Effector memory CD8-positive, alpha-beta T cell (primary cell): ENCODE measurements at regions not wholly inside any gene's neighbourhood (a gene's known extent, or its start where the extent isn't known, plus 50 kb on each side); places are given as distances from the start of the nearest gene placed in this dataset.
"Not testable (repeated sequence)": the region's sequence is repeated elsewhere in the genome, so short reads cannot be mapped to it uniquely, and the experiment has no call there.

Experiments used
- ATAC-seq: fragments of 150-1000 bp; cut with Tn5 transposase; replicated peaks from 2 replicates; pipeline ENCODE4 v1.10.0; 2021; ENCODE audit warnings: mild to moderate bottlenecking, moderate library complexity
- DNase-seq, 3 experiments: peaks; one replicate each; pipeline ENCODE4 v3.0.0; 2021
- H3K27ac Mint-ChIP-seq, 2 donors: one replicate each; pipeline ENCODE4 v1.8.0; 2022; ENCODE audit warnings: mild to moderate bottlenecking in 2 of 2, mixed read lengths in 2 of 2, moderate library complexity in 2 of 2
- H3K27me3 Mint-ChIP-seq, 2 donors: one replicate each; pipeline ENCODE4 v1.8.0; 2022; ENCODE audit warnings: mixed read lengths in 2 of 2
- H3K36me3 Mint-ChIP-seq: one replicate; pipeline ENCODE4 v1.8.0; 2022; ENCODE audit warnings: mild to moderate bottlenecking, moderate library complexity, mixed read lengths; ENCODE audit not compliant: insufficient read depth
- H3K4me1 Mint-ChIP-seq, 2 donors: one replicate each; pipeline ENCODE4 v1.8.0; 2022; ENCODE audit warnings: low read depth in 2 of 2, mixed read lengths in 2 of 2
- H3K4me3 Mint-ChIP-seq, 2 donors: one replicate each; pipeline ENCODE4 v1.8.0; 2022; ENCODE audit warnings: mild to moderate bottlenecking in 2 of 2, mixed read lengths in 2 of 2, moderate library complexity in 2 of 2
- H3K9me3 Mint-ChIP-seq, 2 donors: one replicate each; pipeline ENCODE4 v1.8.0; 2022; ENCODE audit warnings: mixed read lengths in 2 of 2

DNA sequence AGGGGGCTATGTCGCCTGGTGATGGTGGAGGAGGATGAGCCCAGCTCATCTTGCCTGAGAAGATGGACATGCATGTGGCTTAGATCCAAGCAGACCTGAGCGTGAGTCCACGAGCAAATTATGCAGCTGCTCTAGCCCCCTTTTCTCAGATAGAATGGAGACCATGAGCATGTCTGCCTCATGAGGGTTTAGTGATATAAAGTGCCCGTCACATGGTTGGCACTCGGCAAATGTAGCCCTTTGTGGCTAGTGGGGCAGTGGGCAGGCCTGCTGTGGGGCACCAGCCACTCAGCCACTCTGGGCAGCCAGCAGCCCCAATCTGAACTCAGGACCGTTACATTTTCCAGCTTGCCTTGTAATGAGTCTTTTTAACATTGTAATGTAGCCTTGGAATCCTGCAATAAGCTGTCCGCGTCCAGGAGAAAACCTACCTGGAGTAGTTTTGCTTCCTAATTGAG, 92.1 kb upstream of the HS6ST1 start:
- H3K4me1 Mint-ChIP-seq = peaks cover 0 to 3% of the 10 kb centered on the region in 2 donors
- H3K4me3 Mint-ChIP-seq = no peak overlapping the region
- ATAC-seq (no peak), DNase-seq (no peak)
- H3K27ac Mint-ChIP-seq = no peak overlapping the region
- no peaks in the 10 kb centered on the region for H3K9me3 Mint-ChIP-seq
- H3K27me3 Mint-ChIP-seq = peaks cover 41 to 50% of the 10 kb centered on the region in 2 donors
- H3K36me3 Mint-ChIP-seq = no peaks in the 10 kb centered on the region

GRCh38 chr2:128411431-128411830, 92.8 kb upstream of the HS6ST1 start:
- H3K27ac Mint-ChIP-seq = no peak overlapping the region
- H3K36me3 Mint-ChIP-seq = no peaks in the 10 kb centered on the region
- no peak for ATAC-seq
- H3K4me1 Mint-ChIP-seq = peaks cover 0 to 3% of the 10 kb centered on the region in 2 donors
- no peak for DNase-seq
- H3K9me3 Mint-ChIP-seq = no peaks in the 10 kb centered on the region
- peaks cover 34 to 50% of the 10 kb centered on the region in 2 donors for H3K27me3 Mint-ChIP-seq
- H3K4me3 Mint-ChIP-seq = no peak overlapping the region

DNA sequence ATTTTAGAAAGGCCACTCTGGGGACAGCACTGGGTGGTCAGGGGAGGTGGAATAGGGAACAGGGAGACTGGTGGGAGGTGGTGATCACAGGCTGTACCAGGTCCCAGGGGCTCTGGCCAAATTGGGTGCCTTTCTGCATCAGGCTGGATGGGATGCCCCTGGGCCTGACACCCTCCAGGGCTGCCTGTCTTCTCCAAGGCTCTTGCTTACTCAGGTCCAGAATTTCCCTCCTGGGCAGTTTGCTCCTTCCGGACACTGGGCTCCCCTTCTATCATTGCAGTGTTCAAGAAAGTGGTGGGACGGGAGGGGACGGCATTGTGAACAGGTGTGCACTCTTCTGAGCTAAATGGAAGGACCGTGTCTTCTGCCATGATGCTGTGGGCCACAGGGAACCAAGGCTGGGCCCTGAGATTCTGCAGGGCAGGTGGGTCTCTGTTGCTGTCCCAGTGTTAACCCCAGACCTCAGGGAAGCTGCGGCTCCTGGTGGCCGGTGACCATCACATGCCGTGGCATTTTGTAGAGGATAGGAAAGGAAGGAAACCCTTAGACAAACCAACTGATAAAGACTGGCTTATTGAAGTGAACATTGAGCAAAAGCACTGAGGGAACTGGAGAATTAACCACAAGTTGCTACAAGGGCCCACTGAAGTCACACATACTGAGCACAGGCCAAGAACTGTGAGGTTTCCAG, 93.7 kb upstream of the HS6ST1 start:
- DNase-seq = no peak
- no peak overlapping the region for H3K27ac Mint-ChIP-seq
- no peaks in the 10 kb centered on the region for H3K9me3 Mint-ChIP-seq
- H3K27me3 Mint-ChIP-seq = peaks cover 28 to 43% of the 10 kb centered on the region in 2 donors
- ATAC-seq = no peak
- peaks cover 0 to 3% of the 10 kb centered on the region in 2 donors for H3K4me1 Mint-ChIP-seq
- H3K4me3 Mint-ChIP-seq = no peak overlapping the region
- H3K36me3 Mint-ChIP-seq = no peaks in the 10 kb centered on the region

DNA sequence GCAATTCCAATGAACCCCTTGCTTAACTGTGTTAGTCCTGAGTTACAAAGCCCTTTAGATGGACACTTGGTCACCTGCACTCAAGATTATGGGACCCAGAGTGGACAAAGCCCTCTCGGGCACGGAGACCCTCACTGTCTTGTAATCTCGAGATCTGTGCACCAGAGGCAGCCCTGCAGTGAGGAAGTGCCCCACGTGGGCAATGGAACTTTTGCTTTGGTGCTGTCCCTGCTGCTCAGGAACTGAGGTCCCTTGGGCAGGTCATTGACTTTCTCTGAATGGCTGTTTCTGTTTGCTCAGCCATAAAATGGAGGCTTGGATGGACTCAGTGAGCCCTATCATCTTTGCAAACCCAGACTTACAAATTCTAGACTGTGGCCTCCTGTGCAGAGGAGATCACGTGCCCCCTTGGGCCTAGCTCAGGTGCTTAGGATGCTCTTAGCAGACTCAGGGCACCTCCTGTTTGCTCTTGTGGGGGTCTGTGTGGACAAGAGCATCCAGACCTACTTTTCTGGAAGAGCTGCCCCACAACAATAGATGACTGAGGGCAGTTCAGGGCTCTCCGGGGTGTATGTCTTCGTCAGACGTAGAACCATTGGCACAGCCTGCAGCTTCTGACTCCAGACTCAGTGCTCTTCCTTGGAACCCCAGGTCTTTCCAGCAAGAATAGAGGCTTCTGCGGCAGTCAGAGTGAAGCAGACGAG, 94.5 kb upstream of the HS6ST1 start:
- H3K36me3 Mint-ChIP-seq = no peaks in the 10 kb centered on the region
- peaks cover 23 to 34% of the 10 kb centered on the region in 2 donors for H3K27me3 Mint-ChIP-seq
- no peak overlapping the region for H3K4me3 Mint-ChIP-seq
- H3K27ac Mint-ChIP-seq = no peak overlapping the region
- no peak for ATAC-seq
- no peak for DNase-seq
- peaks cover 0 to 3% of the 10 kb centered on the region in 2 donors for H3K4me1 Mint-ChIP-seq
- no peaks in the 10 kb centered on the region for H3K9me3 Mint-ChIP-seq

DNA sequence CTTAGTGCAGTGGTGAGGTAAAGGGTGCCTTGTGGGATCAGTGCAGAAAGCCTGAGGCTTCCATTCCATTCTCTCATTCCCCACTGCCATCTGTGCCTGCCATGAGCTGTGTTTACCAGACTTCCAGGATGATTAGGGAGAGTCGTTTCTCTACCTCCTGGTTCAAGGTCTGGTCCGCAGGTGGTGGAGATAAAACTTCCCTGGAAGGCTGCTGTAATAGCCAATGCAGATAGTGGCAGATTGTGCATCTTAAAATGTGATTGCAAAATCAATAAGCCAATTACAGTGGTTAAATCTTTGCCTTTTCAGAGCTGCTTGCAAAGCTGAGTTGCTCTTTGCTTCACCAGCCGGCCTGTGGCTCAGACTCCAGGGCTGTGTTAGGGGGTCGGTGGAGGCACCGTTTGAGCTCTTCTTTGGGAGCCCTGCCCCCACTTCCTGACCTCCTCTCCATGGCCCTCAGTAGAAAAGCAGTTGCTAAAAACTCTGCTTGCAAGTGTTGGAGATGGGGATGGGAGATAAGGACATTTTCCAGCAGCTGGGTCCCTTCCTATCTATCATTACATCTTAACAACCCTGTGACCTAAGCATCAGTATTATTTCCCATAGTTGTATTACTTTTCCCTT, 95.2 kb upstream of the HS6ST1 start:
- Mint-ChIP-seq H3K9me3 (no peaks in the 10 kb centered on the region), H3K27me3 (peaks cover 16 to 28% of the 10 kb centered on the region in 2 donors), H3K27ac (no peak overlapping the region), H3K36me3 (no peaks in the 10 kb centered on the region), H3K4me1 (no peaks in the 10 kb centered on the region), H3K4me3 (no peak overlapping the region)
- DNase-seq (no peak), ATAC-seq (no peak)

- no peak for ATAC-seq
- Mint-ChIP-seq H3K4me3 (no peak overlapping the region), H3K4me1 (no peaks in the 10 kb centered on the region)
These were observed 95.7 kb upstream of the HS6ST1 start for GRCh38 chr2:128414351-128414750.

DNA sequence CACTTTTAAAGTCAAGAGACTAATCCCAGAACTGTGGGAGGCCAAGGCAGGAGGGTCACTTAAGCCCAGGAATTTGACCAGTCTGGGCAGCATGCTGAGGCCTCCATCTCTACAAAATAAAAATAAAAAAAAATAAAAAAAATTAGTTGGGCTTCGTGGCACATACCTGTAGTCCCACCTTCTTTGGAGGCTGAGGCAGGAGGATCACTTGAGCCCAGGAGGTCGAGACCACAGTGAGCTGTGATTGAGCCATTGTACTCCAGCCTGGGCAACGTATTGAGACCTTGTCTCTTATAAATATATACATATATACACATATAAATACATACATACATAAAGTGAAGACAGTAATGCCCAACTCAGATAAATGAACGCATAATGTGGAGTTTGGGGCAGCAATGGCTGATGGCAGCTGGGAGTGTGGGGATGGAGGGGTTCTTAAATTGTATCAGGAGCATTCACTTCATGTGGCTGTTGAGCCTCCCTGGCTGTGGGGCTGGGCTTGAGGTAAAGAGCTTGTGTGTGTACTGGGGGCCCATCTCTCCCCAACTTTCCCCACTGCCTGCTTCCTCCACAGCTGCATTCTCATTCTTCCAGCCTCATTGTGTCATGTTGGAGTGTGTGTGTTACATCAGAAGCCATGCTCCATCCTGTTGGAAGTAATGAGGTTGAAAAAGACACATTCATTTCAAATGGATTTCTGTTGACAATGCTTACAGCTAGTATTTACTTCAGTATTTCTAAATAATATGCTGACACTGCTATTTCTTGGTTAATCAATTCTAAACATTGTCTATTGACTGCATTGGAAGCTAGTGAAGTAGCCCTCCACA, 96.5 kb upstream of the HS6ST1 start:
- Mint-ChIP-seq H3K4me3 (no peak overlapping the region), H3K36me3 (no peaks in the 10 kb centered on the region), H3K27me3 (peaks cover 6 to 14% of the 10 kb centered on the region in 2 donors), H3K4me1 (no peaks in the 10 kb centered on the region), H3K27ac (no peak overlapping the region), H3K9me3 (no peaks in the 10 kb centered on the region)
- no peak for ATAC-seq
- DNase-seq = no peak

More at GRCh38 chr2:128414351-128414750, 95.7 kb upstream of the HS6ST1 start:
- peaks cover 11 to 23% of the 10 kb centered on the region in 2 donors for H3K27me3 Mint-ChIP-seq
- DNase-seq = no peak
- no peaks in the 10 kb centered on the region for H3K9me3 Mint-ChIP-seq
- H3K27ac Mint-ChIP-seq = no peak overlapping the region
- no peaks in the 10 kb centered on the region for H3K36me3 Mint-ChIP-seq

DNA sequence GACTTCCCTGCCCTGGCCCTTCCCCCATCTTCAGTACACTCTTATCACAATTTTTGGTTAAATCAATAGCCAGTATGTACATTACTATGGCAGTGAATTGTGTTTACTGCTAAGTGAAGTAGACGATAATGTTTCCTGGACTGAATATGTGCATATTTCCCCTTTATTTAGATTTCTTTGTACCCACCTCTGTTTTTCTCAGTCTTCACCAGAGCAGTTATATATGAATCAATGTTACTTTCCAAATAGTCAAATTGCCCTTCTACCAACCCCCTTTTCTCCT, 97.1 kb upstream of the HS6ST1 start:
- no peak overlapping the region for H3K27ac Mint-ChIP-seq
- H3K4me1 Mint-ChIP-seq = no peaks in the 10 kb centered on the region
- no peak overlapping the region for H3K4me3 Mint-ChIP-seq
- ATAC-seq (no peak), DNase-seq (no peak)
- H3K9me3 Mint-ChIP-seq = no peaks in the 10 kb centered on the region
- H3K27me3 Mint-ChIP-seq = peaks cover under 1 to 15% of the 10 kb centered on the region in 2 donors
- H3K36me3 Mint-ChIP-seq = no peaks in the 10 kb centered on the region

GRCh38 chr2:128416109-128416785, 97.6 kb upstream of the HS6ST1 start:
- Mint-ChIP-seq H3K27me3 (peaks cover 0 to 20% of the 10 kb centered on the region in 2 donors), H3K4me1 (peaks cover 0 to 1% of the 10 kb centered on the region in 2 donors), H3K27ac (no peak overlapping the region), H3K36me3 (no peaks in the 10 kb centered on the region), H3K9me3 (no peaks in the 10 kb centered on the region), H3K4me3 (no peak overlapping the region)
- ATAC-seq (no peak), DNase-seq (no peak)

DNA sequence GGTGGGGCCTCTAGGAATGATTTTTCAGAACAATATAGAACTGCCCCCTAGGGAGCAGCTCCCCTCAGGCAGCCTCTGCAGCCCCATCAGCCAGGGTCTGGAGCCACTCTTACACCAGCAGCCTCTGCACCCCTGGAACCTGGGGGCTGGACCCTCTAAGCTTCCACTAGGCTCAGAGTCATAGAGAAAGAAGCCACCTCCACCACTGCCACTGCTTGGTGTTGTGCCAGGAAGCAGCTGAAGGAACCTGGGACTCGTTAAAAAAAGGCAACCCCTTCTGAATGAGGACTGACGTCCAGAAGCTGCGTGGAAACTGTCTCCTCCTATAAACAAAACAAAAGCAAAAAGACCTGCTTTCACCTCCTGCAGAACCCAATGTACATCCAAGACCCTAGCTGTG, 98.1 kb upstream of the HS6ST1 start:
- H3K9me3 Mint-ChIP-seq = no peaks in the 10 kb centered on the region
- DNase-seq (no peak), ATAC-seq (no peak)
- peaks cover 0 to 26% of the 10 kb centered on the region in 2 donors for H3K27me3 Mint-ChIP-seq
- H3K27ac Mint-ChIP-seq = no peak overlapping the region
- H3K36me3 Mint-ChIP-seq = no peaks in the 10 kb centered on the region
- no peak overlapping the region for H3K4me3 Mint-ChIP-seq
- H3K4me1 Mint-ChIP-seq = peaks cover 0 to 3% of the 10 kb centered on the region in 2 donors

- not testable (repeated sequence) for H3K4me3 Mint-ChIP-seq, H3K36me3 Mint-ChIP-seq, ATAC-seq, H3K4me1 Mint-ChIP-seq, H3K9me3 Mint-ChIP-seq, DNase-seq, H3K27ac Mint-ChIP-seq
- H3K27me3 Mint-ChIP-seq = peaks cover 4 to 30% of the 10 kb centered on the region in 2 donors
These were observed 98.6 kb upstream of the HS6ST1 start for GRCh38 chr2:128417264-128417663.

DNA sequence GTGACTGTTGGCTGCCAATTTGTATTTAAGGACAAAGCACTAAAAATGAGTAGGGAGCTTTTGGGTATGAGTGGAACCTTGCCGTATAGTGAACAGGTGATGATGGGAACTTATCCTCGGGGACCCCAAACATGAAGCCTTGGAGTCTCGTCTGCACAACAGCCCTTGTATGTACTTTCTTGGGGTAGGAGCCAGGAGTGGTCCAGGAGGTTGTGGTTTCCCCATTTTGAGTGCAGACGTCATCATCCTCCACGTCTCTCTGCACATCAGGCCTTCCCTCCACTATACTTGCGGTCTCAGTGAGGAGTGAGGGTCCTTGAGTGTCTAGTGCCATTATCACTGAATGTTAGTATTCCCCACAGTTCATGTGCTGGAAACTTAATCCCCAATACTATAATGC, 101.5 kb upstream of the HS6ST1 start:
- ATAC-seq = no peak
- Mint-ChIP-seq H3K36me3 (no peaks in the 10 kb centered on the region), H3K9me3 (no peaks in the 10 kb centered on the region), H3K4me3 (no peak overlapping the region), H3K27me3 (peaks cover 22 to 57% of the 10 kb centered on the region in 2 donors), H3K4me1 (peaks cover 0 to 3% of the 10 kb centered on the region in 2 donors), H3K27ac (no peak overlapping the region)
- DNase-seq = no peak

GRCh38 chr2:128420776-128421175, 102.1 kb upstream of the HS6ST1 start:
- Mint-ChIP-seq H3K9me3 (no peaks in the 10 kb centered on the region), H3K36me3 (peaks cover 3% of the 10 kb centered on the region), H3K4me3 (no peak overlapping the region), H3K4me1 (peaks cover 0 to 3% of the 10 kb centered on the region in 2 donors), H3K27me3 (peaks cover 22 to 55% of the 10 kb centered on the region in 2 donors), H3K27ac (no peak overlapping the region)
- no peak for DNase-seq
- no peak for ATAC-seq
